SU-DHL-6 (cell line): ENCODE measurements at regions not wholly inside any gene's neighbourhood (a gene's known extent, or its start where the extent isn't known, plus 50 kb on each side); places are given as distances from the start of the nearest gene placed in this dataset.

Source experiments
- CTCF ChIP-seq: fragments of 200-600 bp; sonication (generic); IDR thresholded peaks from one replicate; pipeline ENCODE4 v1.5.1; 2017; ENCODE audit warnings: antibody characterized with exemption, mild to moderate bottlenecking, low read length, moderate library complexity; ENCODE audit not compliant: insufficient read depth, poor library complexity, severe bottlenecking
- EZH2phosphoT487 ChIP-seq: fragments of 200-600 bp; sonication (generic), shearing (Covaris generic); conservative IDR thresholded peaks from 2 replicates; pipeline ENCODE4 v1.6.1; 2018; ENCODE audit warnings: mild to moderate bottlenecking, antibody characterized with exemption, low read length, moderate library complexity, mixed read lengths

- no peak for TF ChIP-seq EZH2phosphoT487
- no peak for TF ChIP-seq CTCF
These were observed 344.2 kb upstream of the CCNH start for GRCh38 chr5:87756951-87757350.
